ENCODE measurements at regions not wholly inside any gene's neighbourhood (a gene's known extent, or its start where the extent isn't known, plus 50 kb on each side); places are given as distances from the start of the nearest gene placed in this dataset.

DNA sequence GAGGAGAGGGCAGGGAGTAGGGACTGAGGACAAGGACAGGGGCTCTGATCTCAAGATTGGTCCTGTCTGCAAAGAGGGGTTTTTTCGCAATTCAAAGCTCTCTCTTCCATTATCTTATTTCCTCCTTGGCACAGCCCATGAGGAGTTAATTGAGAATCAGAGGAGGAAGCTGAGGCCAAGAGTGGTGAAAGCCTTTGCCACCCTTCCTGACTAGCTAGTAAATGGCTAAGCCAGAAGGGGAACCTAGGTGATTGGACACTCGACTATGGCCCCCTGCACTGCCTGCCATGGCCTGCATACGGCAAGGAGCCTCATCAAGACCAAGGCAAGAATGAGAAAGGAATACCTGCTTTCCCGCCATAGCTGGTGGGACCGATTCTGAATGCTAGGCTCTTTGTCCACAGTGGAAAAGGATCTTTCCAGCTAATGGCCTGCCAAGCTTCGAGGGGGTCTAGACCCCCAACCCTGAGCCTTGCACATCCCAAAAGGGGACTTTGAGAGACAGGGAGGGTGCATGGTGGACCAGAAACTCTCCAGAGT lies 237.9 kb downstream of the HAUS1 start:
- no peak for TF ChIP-seq POLR2AphosphoS5 (IDR thresholded peaks at IDR 0.05)
- TF ChIP-seq, protein P1, sequence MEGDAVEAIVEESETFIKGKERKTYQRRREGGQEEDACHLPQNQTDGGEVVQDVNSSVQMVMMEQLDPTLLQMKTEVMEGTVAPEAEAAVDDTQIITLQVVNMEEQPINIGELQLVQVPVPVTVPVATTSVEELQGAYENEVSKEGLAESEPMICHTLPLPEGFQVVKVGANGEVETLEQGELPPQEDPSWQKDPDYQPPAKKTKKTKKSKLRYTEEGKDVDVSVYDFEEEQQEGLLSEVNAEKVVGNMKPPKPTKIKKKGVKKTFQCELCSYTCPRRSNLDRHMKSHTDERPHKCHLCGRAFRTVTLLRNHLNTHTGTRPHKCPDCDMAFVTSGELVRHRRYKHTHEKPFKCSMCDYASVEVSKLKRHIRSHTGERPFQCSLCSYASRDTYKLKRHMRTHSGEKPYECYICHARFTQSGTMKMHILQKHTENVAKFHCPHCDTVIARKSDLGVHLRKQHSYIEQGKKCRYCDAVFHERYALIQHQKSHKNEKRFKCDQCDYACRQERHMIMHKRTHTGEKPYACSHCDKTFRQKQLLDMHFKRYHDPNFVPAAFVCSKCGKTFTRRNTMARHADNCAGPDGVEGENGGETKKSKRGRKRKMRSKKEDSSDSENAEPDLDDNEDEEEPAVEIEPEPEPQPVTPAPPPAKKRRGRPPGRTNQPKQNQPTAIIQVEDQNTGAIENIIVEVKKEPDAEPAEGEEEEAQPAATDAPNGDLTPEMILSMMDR (IDR thresholded peaks at IDR 0.05; ENCODE audit: poor library complexity, severe bottlenecking), result no peak
- TF ChIP-seq, protein P2, sequence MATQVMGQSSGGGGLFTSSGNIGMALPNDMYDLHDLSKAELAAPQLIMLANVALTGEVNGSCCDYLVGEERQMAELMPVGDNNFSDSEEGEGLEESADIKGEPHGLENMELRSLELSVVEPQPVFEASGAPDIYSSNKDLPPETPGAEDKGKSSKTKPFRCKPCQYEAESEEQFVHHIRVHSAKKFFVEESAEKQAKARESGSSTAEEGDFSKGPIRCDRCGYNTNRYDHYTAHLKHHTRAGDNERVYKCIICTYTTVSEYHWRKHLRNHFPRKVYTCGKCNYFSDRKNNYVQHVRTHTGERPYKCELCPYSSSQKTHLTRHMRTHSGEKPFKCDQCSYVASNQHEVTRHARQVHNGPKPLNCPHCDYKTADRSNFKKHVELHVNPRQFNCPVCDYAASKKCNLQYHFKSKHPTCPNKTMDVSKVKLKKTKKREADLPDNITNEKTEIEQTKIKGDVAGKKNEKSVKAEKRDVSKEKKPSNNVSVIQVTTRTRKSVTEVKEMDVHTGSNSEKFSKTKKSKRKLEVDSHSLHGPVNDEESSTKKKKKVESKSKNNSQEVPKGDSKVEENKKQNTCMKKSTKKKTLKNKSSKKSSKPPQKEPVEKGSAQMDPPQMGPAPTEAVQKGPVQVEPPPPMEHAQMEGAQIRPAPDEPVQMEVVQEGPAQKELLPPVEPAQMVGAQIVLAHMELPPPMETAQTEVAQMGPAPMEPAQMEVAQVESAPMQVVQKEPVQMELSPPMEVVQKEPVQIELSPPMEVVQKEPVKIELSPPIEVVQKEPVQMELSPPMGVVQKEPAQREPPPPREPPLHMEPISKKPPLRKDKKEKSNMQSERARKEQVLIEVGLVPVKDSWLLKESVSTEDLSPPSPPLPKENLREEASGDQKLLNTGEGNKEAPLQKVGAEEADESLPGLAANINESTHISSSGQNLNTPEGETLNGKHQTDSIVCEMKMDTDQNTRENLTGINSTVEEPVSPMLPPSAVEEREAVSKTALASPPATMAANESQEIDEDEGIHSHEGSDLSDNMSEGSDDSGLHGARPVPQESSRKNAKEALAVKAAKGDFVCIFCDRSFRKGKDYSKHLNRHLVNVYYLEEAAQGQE (IDR thresholded peaks at IDR 0.05; ENCODE audit: borderline replicate concordance), result no peak

All from neural cell (in vitro differentiated cells).